Tibial nerve (tissue), 4 donors: ENCODE measurements at regions not wholly inside any gene's neighbourhood (a gene's known extent, or its start where the extent isn't known, plus 50 kb on each side); places are given as distances from the start of the nearest gene placed in this dataset.

Experiments
- DNase-seq, 2 donors: peaks; one replicate each; pipeline ENCODE4 v3.0.0-alpha.2; 2019; ENCODE audit warnings: low spot score in 2 of 2
- H3K27ac ChIP-seq, 4 donors: fragments of 200-600 bp; sonication (generic) in 3 of 4; one replicate each; pipeline ENCODE4 v1.5.1; 2017 to 2019; ENCODE audit warnings: mild to moderate bottlenecking in 1 of 4
- H3K27me3 ChIP-seq, 2 donors: fragments of 200-600 bp; sonication (generic) in 1 of 2; one replicate each; pipeline versions ENCODE4 v1.5.1 to v1.6.0; 2017 to 2019
- H3K36me3 ChIP-seq, 3 donors: fragments of 200-600 bp; sonication (generic); one replicate each; pipeline ENCODE4 v1.5.1; 2018 to 2019
- H3K4me1 ChIP-seq, 4 donors: fragments of 200-600 bp; sonication (generic) in 3 of 4; one replicate each; pipeline ENCODE4 v1.5.1; 2017 to 2019
- H3K4me3 ChIP-seq, 4 donors: fragments of 200-600 bp; sonication (generic) in 3 of 4; one replicate each; pipeline ENCODE4 v1.5.1; 2017 to 2019; ENCODE audit warnings: mild to moderate bottlenecking in 1 of 4, moderate library complexity in 1 of 4
- H3K9me3 ChIP-seq, 4 donors: fragments of 200-600 bp; sonication (generic) in 3 of 4; one replicate each; pipeline ENCODE4 v1.5.1; 2017 to 2019
- EP300 ChIP-seq, 2 donors: sonication (generic); formaldehyde crosslinking; IDR thresholded peaks; one replicate each; pipeline ENCODE4 v1.6.1; 2017; ENCODE audit warnings: antibody characterized with exemption in 2 of 2, mild to moderate bottlenecking in 1 of 2
- POLR2A ChIP-seq, 2 donors: fragments of 450-650 bp; IDR thresholded peaks; one replicate each; pipeline ENCODE4 v1.6.1; 2017; ENCODE audit warnings: antibody characterized with exemption in 2 of 2, mild to moderate bottlenecking in 2 of 2, moderate library complexity in 2 of 2
- WGBS, 2 donors: methylation state at CpG; one replicate each; pipeline ENCODE4 v1.1.5; 2018; 5-methylcytosine and 5-hydroxymethylcytosine counted together
- TF ChIP-seq, protein P1 (sequence below), 5 experiments: fragments of 200-600 bp in 3 of 5; fragments of 450-650 bp in 2 of 5; sonication (generic) in 3 of 5; IDR thresholded peaks; one replicate each; pipeline ENCODE4 v1.5.1; 2016 to 2019; ENCODE audit warnings: antibody characterized with exemption in 5 of 5, mild to moderate bottlenecking in 3 of 5, moderate library complexity in 2 of 5

DNA sequence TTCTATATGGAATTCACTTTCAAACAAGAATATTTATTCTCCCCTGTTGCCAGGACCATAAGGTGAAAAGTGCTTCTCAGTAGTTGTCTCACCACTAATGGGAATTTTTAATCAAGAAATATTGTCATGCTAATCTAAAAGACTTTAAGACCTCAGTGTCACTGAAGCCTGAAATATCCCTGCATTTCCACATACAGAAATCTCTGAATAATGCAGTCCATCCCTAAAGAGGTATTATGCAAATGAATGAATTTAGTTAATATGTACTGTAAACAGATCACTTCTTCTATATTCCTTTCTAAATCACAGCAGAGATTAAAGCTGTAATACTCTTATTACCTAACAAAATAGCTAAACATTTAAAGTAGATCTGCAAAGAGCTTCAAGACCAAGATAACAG, 531.1 kb upstream of the CDH6 start:
- no peak for DNase-seq
- no peak overlapping the region for H3K27ac ChIP-seq
- H3K27me3 ChIP-seq: no peaks in the 10 kb centered on the region
- H3K4me1 ChIP-seq: no peaks in the 10 kb centered on the region
- no peak overlapping the region for H3K4me3 ChIP-seq
- H3K9me3 ChIP-seq: no peaks in the 10 kb centered on the region
- TF ChIP-seq POLR2A (IDR thresholded peaks at IDR 0.05) (no peak), EP300 (IDR thresholded peaks at IDR 0.05) (no peak)
- TF ChIP-seq, protein P1, sequence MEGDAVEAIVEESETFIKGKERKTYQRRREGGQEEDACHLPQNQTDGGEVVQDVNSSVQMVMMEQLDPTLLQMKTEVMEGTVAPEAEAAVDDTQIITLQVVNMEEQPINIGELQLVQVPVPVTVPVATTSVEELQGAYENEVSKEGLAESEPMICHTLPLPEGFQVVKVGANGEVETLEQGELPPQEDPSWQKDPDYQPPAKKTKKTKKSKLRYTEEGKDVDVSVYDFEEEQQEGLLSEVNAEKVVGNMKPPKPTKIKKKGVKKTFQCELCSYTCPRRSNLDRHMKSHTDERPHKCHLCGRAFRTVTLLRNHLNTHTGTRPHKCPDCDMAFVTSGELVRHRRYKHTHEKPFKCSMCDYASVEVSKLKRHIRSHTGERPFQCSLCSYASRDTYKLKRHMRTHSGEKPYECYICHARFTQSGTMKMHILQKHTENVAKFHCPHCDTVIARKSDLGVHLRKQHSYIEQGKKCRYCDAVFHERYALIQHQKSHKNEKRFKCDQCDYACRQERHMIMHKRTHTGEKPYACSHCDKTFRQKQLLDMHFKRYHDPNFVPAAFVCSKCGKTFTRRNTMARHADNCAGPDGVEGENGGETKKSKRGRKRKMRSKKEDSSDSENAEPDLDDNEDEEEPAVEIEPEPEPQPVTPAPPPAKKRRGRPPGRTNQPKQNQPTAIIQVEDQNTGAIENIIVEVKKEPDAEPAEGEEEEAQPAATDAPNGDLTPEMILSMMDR (IDR thresholded peaks at IDR 0.05): no peak
- no peaks in the 10 kb centered on the region for H3K36me3 ChIP-seq

DNA sequence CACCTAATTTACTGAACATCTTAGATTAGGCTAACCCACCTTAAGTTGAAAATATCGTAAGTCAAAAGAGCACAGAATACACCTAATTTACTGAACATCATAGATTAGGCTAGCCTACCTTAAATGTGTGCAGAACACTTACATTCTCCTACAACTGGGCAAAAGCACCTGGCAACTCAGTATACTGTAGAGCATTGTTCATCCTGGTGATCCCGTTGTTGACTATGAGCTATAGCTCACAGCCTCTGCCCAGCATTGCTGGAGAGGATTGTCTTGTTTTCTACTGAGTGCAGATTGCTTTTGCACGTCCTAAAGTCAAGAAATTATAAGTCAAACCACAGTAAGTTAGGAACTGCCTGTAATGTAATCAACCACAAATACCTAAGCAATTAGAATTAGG, 531.8 kb upstream of the CDH6 start:
- 59 to 68% methylated on average over 3 of the region's 3 CpGs for WGBS, 2 donors
- H3K36me3 ChIP-seq: no peaks in the 10 kb centered on the region
- TF ChIP-seq EP300 (IDR thresholded peaks at IDR 0.05) (no peak), POLR2A (IDR thresholded peaks at IDR 0.05) (no peak)
- TF ChIP-seq, protein P1 (IDR thresholded peaks at IDR 0.05): no peak

GRCh38 chr5:30659417-30659816, 534.1 kb upstream of the CDH6 start:
- WGBS, 2 donors: 87 to 89% methylated on average over 2 of the region's 2 CpGs
- Histone ChIP-seq H3K4me3 (no peak overlapping the region), H3K4me1 (no peaks in the 10 kb centered on the region), H3K9me3 (no peaks in the 10 kb centered on the region), H3K36me3 (no peaks in the 10 kb centered on the region), H3K27me3 (no peaks in the 10 kb centered on the region), H3K27ac (no peak overlapping the region)
- TF ChIP-seq, protein P1 (IDR thresholded peaks at IDR 0.05): no peak
- no peak for TF ChIP-seq POLR2A (IDR thresholded peaks at IDR 0.05)
- TF ChIP-seq EP300 (IDR thresholded peaks at IDR 0.05): no peak
- no peak for DNase-seq

More for the DNA sequence above, 531.8 kb upstream of the CDH6 start:
- Histone ChIP-seq H3K9me3 (no peaks in the 10 kb centered on the region), H3K27me3 (no peaks in the 10 kb centered on the region), H3K27ac (no peak overlapping the region), H3K4me1 (no peaks in the 10 kb centered on the region), H3K4me3 (no peak overlapping the region)
- DNase-seq: no peak

DNA sequence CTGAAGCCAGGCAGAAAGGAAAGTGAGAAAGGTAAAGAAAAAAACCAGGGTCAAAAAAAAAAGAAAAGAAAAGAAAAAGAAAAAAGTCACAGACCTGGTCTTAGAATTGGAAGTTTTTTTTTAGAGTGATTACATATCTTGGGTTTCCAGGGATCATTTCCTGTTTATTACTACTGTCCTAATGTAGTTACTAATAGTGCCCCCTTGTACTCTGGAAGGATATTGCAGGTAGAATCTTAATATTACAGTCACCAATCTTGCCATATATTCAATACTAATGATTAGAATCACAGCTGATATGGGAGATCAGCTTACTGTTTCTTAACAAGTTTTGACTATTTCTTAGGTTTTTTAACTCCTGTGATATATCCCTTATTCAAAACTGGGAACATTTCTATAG, 543.2 kb upstream of the CDH6 start:
- Histone ChIP-seq H3K4me1 (no peaks in the 10 kb centered on the region), H3K27ac (no peak overlapping the region), H3K9me3 (peaks cover 0 to 6% (median 0%) of the 10 kb centered on the region in 4 donors), H3K27me3 (no peaks in the 10 kb centered on the region), H3K36me3 (no peaks in the 10 kb centered on the region), H3K4me3 (no peak overlapping the region)
- TF ChIP-seq, protein P1 (IDR thresholded peaks at IDR 0.05): no peak
- TF ChIP-seq POLR2A (IDR thresholded peaks at IDR 0.05) (no peak), EP300 (IDR thresholded peaks at IDR 0.05) (no peak)
- no peak for DNase-seq

DNA sequence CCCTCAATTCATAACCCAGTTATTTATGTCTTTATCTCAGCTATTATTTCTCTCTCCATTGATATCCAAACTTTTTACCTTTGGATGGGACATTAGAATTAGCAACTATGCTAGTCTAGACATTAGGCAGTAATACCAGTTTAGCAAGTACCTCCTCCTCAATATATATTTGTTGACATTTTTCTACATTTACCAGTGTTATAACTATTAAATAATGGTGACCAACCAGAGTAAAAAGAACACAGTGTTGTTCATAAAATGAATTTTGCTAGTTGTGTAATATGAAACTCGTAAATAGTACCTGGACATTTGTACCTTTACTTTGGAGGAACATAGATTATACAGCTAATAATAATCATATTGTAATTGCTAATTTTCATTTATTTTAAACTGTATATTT, 554.6 kb upstream of the CDH6 start:
- no peaks in the 10 kb centered on the region for H3K4me1 ChIP-seq
- no peaks in the 10 kb centered on the region for H3K36me3 ChIP-seq
- peaks cover 0 to 21% (median 0%) of the 10 kb centered on the region in 4 donors for H3K9me3 ChIP-seq
- 83 to 86% methylated on average over 1 of the region's 1 CpG for WGBS, 2 donors
- no peak for TF ChIP-seq POLR2A (IDR thresholded peaks at IDR 0.05)
- no peaks in the 10 kb centered on the region for H3K27me3 ChIP-seq
- no peak overlapping the region for H3K4me3 ChIP-seq
- H3K27ac ChIP-seq: no peak overlapping the region
- DNase-seq: no peak

- TF ChIP-seq, protein P1 (IDR thresholded peaks at IDR 0.05): no peak
- TF ChIP-seq POLR2A (IDR thresholded peaks at IDR 0.05) (no peak), EP300 (IDR thresholded peaks at IDR 0.05) (no peak)
- Histone ChIP-seq H3K4me1 (no peaks in the 10 kb centered on the region), H3K36me3 (no peaks in the 10 kb centered on the region), H3K27me3 (no peaks in the 10 kb centered on the region), H3K9me3 (no peaks in the 10 kb centered on the region), H3K27ac (no peak overlapping the region), H3K4me3 (no peak overlapping the region)
- DNase-seq: no peak
These were observed 565.5 kb upstream of the CDH6 start for GRCh38 chr5:30627945-30628344.
